SK-N-SH treated with all-trans-retinoic acid at 6 μM for 48 hours (cell line): ENCODE measurements at regions not wholly inside any gene's neighbourhood (a gene's known extent, or its start where the extent isn't known, plus 50 kb on each side); places are given as distances from the start of the nearest gene placed in this dataset.

ENCODE experiments used
- ARNTL ChIP-seq: fragments of 450-650 bp; formaldehyde crosslinking; IDR thresholded peaks from 2 replicates; pipeline ENCODE4 v1.5.0; 2020; ENCODE audit warnings: low read depth, mild to moderate bottlenecking, moderate library complexity, borderline replicate concordance
- ESRRG ChIP-seq: fragments of 250-450 bp; sonication (Bioruptor Pico); IDR thresholded peaks from 2 replicates; pipeline ENCODE4 v1.6.1; 2021; ENCODE audit warnings: mild to moderate bottlenecking
- GLIS3 ChIP-seq: fragments of 250-450 bp; sonication (Bioruptor Pico); IDR thresholded peaks from 2 replicates; pipeline ENCODE4 v1.5.0; 2020; ENCODE audit warnings: mild to moderate bottlenecking, moderate library complexity
- OSR1 ChIP-seq: fragments of 250-450 bp; sonication (Bioruptor Pico); IDR thresholded peaks from 2 replicates; pipeline ENCODE4 v1.8.0; 2022; ENCODE audit warnings: moderate library complexity, mild to moderate bottlenecking, inconsistent platforms
- TCF4 ChIP-seq: fragments of 250-450 bp; sonication (Bioruptor Pico); IDR thresholded peaks from 2 replicates; pipeline ENCODE4 v1.8.0; 2021; ENCODE audit warnings: mild to moderate bottlenecking, moderate library complexity, borderline replicate concordance
- ZC3H10 ChIP-seq: fragments of 250-450 bp; sonication (Bioruptor Pico); IDR thresholded peaks from 2 replicates; pipeline ENCODE4 v1.5.1; 2021; ENCODE audit warnings: mild to moderate bottlenecking, moderate library complexity
- ZNF70 ChIP-seq: fragments of 450-650 bp; formaldehyde crosslinking; IDR thresholded peaks from 2 replicates; pipeline ENCODE4 v1.5.0; 2020; ENCODE audit warnings: mild to moderate bottlenecking, moderate library complexity
- ZNF8 ChIP-seq: fragments of 450-650 bp; formaldehyde crosslinking; IDR thresholded peaks from 2 replicates; pipeline ENCODE4 v1.5.0; 2020; ENCODE audit warnings: mild to moderate bottlenecking, moderate library complexity
- TF ChIP-seq, protein P1 (sequence below): fragments of 250-450 bp; sonication (Bioruptor Pico); IDR thresholded peaks from 2 replicates; pipeline ENCODE4 v1.8.0; 2021; ENCODE audit warnings: low read depth, mild to moderate bottlenecking, moderate library complexity, borderline replicate concordance
- TF ChIP-seq, protein P2 (sequence below): fragments of 250-450 bp; sonication (Bioruptor Pico); IDR thresholded peaks from 2 replicates; pipeline ENCODE4 v1.5.0; 2020; ENCODE audit warnings: mild to moderate bottlenecking, moderate library complexity
- TF ChIP-seq, protein P3 (sequence below): fragments of 250-450 bp; sonication (Bioruptor Pico); IDR thresholded peaks from 2 replicates; pipeline ENCODE4 v1.8.0; 2020; ENCODE audit warnings: mild to moderate bottlenecking, moderate library complexity, borderline replicate concordance

DNA sequence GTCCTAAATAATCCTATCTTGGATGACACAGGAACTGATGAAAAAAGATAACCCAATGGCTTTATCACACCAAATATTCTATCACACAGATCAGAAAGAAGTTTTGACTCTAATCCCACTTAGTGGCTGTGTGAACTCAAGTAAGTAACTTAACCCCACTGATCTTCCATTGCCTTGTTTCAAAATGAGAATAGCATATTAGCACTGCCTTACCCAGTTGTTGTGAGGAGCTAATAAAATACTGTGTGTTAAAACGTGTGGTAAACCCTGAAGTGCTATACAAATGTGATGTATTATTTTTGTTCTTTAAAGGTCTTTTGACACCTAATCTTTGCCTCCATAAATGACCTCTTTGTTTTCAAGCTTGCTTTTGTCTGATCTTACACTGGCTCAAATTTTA lies 60.9 kb upstream of the ARID2 start:
- no peak for TF ChIP-seq ARNTL
- TF ChIP-seq, protein P1, sequence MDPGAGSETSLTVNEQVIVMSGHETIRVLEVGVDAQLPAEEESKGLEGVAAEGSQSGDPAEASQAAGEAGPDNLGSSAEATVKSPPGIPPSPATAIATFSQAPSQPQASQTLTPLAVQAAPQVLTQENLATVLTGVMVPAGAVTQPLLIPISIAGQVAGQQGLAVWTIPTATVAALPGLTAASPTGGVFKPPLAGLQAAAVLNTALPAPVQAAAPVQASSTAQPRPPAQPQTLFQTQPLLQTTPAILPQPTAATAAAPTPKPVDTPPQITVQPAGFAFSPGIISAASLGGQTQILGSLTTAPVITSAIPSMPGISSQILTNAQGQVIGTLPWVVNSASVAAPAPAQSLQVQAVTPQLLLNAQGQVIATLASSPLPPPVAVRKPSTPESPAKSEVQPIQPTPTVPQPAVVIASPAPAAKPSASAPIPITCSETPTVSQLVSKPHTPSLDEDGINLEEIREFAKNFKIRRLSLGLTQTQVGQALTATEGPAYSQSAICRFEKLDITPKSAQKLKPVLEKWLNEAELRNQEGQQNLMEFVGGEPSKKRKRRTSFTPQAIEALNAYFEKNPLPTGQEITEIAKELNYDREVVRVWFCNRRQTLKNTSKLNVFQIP (CRISPR knock-in tag): no peak
- TF ChIP-seq ZNF8 (CRISPR knock-in tag): no peak
- TF ChIP-seq, protein P2, sequence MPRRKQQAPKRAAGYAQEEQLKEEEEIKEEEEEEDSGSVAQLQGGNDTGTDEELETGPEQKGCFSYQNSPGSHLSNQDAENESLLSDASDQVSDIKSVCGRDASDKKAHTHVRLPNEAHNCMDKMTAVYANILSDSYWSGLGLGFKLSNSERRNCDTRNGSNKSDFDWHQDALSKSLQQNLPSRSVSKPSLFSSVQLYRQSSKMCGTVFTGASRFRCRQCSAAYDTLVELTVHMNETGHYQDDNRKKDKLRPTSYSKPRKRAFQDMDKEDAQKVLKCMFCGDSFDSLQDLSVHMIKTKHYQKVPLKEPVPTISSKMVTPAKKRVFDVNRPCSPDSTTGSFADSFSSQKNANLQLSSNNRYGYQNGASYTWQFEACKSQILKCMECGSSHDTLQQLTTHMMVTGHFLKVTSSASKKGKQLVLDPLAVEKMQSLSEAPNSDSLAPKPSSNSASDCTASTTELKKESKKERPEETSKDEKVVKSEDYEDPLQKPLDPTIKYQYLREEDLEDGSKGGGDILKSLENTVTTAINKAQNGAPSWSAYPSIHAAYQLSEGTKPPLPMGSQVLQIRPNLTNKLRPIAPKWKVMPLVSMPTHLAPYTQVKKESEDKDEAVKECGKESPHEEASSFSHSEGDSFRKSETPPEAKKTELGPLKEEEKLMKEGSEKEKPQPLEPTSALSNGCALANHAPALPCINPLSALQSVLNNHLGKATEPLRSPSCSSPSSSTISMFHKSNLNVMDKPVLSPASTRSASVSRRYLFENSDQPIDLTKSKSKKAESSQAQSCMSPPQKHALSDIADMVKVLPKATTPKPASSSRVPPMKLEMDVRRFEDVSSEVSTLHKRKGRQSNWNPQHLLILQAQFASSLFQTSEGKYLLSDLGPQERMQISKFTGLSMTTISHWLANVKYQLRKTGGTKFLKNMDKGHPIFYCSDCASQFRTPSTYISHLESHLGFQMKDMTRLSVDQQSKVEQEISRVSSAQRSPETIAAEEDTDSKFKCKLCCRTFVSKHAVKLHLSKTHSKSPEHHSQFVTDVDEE (CRISPR knock-in tag): no peak
- TF ChIP-seq ZNF70 (CRISPR knock-in tag): no peak
- TF ChIP-seq, protein P3, sequence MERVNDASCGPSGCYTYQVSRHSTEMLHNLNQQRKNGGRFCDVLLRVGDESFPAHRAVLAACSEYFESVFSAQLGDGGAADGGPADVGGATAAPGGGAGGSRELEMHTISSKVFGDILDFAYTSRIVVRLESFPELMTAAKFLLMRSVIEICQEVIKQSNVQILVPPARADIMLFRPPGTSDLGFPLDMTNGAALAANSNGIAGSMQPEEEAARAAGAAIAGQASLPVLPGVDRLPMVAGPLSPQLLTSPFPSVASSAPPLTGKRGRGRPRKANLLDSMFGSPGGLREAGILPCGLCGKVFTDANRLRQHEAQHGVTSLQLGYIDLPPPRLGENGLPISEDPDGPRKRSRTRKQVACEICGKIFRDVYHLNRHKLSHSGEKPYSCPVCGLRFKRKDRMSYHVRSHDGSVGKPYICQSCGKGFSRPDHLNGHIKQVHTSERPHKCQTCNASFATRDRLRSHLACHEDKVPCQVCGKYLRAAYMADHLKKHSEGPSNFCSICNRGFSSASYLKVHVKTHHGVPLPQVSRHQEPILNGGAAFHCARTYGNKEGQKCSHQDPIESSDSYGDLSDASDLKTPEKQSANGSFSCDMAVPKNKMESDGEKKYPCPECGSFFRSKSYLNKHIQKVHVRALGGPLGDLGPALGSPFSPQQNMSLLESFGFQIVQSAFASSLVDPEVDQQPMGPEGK: no peak
- TF ChIP-seq GLIS3: no peak
- no peak for TF ChIP-seq OSR1 (CRISPR knock-in tag)
- no peak for TF ChIP-seq ESRRG
- TF ChIP-seq TCF4 (CRISPR knock-in tag): no peak
- no peak for TF ChIP-seq ZC3H10 (CRISPR knock-in tag)
